ENCODE measurements at regions not wholly inside any gene's neighbourhood (a gene's known extent, or its start where the extent isn't known, plus 50 kb on each side); places are given as distances from the start of the nearest gene placed in this dataset.
"Not testable (repeated sequence)": the region's sequence is repeated elsewhere in the genome, so short reads cannot be mapped to it uniquely, and the experiment has no call there.

DNA sequence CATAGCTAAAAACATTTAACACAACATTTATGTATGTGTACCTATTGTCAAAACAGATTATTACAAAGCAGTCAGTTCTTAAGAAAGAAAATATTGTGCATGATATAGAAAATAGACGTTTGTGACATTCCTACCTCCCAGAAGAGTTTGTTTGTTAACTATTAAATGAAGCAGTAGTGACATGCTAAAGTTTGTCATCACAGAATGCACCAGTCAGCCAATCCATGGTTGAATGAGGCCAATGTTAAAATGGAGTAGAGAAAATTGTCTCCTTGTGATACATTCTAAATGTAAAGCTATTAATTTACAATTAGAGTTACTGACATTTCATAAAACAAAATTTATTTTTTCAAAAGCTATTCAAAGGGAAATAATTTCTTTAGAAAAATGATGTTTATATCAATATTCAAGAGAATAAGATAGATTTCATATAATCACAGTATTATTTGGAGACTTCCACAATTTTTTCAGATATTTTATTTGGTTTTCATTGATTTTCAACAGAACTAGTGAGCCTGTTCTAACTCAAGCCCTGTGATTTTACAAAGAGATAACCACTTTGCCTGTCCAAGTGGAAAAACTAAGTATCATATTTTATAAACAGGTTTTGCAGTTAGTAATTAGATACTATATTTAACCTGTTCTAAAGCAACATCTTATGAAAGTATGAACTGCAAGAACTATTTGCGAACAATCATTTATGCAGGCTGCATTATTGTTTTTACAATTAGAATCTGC, 176.8 kb downstream of the ISL1 start:
- no peak for DNase-seq (ENCODE audit: low spot score)

DNA sequence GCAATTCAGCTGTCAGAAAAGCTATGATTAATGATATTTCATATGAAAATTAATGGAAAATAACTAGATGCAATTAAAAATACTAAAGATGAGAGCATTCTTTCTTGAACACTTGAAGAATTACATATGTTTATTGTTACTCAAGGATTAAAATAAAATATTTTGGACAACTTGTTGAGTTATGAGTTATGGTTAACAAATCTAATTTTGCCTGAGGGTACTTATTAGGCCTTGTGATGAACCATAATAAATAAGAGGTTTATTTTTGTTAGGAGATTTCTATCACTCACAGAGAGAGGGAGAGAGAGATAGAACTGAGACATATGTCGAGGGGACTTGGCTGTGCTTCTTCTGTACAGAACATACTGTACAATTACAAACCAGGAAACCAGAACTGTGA, 183.7 kb downstream of the ISL1 start:
- DNase-seq (ENCODE audit: low spot score), result no peak

DNA sequence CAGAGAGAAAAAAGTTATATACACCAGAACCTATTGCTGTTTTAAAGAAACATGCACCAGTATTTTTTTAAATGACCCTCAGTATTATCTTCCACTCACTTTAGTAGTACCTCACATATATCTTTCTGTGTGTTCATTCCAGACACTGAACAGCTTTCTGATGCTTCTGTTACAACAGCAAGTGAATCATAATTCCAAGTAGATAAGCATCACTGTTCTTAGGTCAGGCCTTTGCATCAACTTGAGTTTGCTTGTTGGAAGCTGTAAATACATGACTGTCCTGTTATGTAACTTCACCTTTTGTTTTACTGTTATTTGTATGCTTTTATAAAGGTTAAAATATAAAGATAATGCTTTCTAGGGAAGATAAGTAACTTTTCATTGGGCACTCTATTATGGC, 184.4 kb downstream of the ISL1 start:
- no peak for DNase-seq (ENCODE audit: low spot score)

DNA sequence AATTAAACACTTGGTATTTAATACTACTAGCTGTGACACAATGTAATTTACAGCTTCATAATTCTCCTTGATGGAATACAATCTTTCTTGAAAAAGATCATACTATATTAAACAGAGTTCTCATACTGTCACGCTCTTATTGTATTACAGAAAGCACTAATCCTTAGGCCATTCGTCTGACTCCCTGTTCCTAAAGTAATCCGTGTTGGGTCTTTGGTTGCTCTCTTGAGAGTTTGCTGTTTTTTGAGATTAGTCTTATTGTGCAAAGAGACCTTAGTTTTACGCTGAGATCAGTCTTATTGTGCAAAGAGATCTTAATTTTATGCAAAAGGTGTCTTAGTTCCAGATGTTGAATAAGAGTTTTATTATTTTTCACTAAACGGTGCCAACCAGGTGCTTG, 190.6 kb downstream of the ISL1 start:
- DNase-seq (ENCODE audit: low spot score), result no peak

DNA sequence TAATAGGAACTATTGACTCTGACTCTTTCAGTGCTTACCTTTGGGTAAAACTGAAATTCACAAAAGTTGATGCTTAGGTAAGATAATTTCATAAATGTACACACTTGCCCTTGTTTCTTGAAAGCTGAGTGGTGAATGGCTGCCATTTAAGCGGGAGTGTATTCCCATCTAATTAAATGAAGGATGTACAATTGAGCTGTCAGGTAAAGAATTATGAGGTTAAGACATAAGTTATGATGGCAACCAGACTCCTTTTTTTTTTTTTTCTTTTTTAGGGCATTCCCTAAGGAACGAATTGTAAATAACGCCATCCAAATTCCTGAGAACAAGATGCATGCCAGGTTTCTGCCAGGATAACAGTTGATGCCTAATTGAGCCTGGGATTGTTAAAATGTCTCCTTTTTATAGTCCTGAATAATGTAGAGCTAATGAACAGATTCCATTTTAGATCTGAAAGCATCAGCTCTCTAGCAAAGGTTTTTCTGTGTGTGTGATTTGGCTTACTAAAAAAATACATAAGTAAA, 199.7 kb downstream of the ISL1 start:
- no peak for DNase-seq (ENCODE audit: low spot score)

DNA sequence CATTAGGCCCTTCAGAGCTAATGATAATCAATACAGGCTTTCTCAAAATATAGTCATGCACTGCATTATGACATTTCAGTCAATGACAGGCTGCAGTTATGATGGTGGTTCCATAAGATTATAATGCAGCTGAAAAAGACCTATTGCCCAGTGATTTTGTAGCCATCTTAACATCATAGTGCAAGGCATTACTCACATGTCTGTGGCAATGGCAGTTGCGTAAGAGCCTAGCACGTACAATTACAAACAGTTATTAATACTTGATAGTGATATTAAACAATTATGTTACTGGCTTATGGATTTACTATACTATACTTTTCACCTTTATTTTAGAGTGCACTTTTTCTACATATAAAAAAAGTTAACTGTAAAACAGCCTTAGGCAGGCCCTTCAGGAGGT, 214.8 kb downstream of the ISL1 start:
- DNase-seq (ENCODE audit: low spot score), result no peak

DNA sequence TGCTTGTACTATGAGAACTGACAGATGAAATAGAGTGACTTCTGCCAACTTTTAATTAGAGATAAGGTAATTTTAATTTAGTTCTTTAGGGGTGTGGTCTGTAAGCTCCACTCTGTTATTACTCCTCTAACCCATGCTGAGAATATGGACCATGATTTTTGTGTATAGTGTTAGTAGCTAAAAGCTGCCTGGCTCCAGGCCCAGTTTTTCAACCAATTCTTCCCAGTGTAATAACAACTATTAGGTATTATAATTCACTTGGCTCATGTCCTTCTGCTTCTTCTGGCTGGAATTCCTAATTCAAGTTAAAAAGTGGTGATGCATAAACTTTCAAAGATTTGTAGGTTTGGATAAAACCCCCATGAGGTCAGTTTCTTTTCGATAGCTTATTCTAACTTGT, 216.3 kb downstream of the ISL1 start:
- no peak for DNase-seq (ENCODE audit: low spot score)

DNA sequence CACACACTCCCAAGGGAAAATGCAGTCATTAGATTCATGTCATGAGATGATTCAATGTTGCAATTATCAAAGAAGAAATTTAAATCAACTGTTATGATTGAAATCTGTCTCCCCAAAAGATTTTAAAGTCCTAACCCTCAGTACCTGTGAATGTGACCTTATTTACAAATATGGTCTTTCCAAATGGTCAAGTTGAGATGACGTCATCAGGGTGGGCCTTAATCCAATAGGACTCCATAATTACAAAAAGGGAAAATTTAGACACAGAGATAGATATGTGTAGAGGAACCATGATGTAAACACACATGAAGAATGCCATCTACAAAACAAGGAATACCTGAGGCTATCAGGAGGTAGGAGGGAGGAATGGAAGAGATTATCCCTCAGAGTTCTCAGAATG, 221.1 kb downstream of the ISL1 start:
- no peak for DNase-seq (ENCODE audit: low spot score)

DNA sequence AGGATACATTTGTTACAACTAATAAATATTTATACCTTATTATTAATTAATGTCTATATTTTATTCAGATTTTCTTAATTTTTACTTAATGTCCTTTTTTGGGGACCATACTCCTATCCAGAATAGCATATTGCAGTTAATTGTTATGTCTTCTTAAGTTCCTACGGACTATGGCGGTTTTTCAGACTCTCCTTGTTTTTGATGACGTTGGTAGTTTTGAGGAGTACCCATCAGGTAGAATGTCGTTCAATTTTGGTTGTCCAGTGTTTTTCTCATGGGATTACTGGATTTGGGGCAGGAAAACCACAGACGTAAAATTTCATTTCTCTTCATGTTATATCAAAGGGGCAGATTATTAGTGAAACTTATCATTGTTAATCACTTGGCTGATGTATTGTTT, 223.7 kb downstream of the ISL1 start:
- DNase-seq (ENCODE audit: low spot score), result no peak

DNA sequence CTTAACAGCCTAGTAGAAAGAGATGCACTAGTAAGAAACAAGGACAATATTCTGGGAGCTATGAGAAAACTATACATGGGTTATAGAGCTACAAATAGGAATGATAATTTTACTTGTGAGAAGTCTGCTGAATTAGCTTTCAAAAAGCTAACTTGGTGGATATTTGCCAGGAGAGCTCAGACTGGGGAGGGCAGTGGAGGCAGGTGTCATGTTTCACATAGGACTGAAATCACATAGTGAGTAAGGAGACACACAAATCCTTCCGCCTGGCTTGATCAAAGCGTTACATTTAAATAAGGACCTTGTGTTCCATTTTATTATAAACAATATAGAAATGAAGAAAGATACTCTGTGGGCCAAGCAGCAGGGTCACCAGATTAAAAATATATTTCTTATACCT, 235.0 kb downstream of the ISL1 start:
- DNase-seq (ENCODE audit: low spot score), result no peak

DNA sequence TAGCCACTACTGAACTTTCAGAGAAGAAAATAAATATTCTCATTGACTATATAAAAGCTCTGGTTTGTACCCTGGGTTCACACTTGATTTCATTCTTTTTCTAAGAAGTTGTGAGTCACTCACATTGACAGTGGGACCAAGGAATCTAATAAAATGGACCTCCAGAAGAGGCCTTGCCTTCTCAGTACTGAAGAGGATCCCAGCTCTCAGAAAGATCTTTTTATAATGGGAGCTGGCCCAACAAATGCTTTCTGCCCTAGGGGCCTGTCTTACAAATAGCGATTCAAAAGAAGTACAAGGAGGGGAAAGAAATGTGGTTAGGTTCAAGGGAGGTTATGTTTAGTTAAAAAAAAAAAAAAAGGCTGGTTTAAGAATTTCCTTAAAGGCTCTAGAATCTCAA, 237.9 kb downstream of the ISL1 start:
- no peak for DNase-seq (ENCODE audit: low spot score)

DNA sequence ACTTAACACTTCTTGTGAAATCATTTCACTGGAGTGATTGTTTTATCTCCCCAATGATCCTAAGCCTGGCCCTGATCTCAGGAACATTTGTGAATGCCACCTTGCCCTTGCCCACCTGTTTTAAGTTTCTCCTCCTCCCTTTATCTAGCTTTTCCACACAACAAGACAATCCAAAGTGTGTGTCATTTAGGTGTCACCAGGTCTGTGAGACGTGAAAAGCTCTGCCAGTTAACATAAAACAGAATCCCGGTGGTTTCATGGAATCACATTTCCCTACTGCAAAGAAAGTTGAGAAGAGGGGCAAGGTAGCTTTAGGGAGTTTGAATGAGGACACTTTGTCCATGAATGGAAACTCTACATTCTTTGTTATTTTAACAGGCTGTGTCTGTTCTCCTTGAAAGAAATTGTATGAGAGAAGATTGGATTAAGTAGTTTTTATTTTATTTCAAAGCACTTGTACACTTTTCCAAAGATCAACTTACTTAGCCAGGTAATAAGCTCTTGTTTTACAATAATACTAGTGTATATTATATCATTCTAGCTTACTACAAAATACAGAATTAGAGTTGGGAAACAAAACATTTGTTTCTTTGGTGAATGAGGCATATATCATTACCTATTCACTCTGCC, 239.0 kb downstream of the ISL1 start:
- DNase-seq (ENCODE audit: low spot score), result no peak

DNA sequence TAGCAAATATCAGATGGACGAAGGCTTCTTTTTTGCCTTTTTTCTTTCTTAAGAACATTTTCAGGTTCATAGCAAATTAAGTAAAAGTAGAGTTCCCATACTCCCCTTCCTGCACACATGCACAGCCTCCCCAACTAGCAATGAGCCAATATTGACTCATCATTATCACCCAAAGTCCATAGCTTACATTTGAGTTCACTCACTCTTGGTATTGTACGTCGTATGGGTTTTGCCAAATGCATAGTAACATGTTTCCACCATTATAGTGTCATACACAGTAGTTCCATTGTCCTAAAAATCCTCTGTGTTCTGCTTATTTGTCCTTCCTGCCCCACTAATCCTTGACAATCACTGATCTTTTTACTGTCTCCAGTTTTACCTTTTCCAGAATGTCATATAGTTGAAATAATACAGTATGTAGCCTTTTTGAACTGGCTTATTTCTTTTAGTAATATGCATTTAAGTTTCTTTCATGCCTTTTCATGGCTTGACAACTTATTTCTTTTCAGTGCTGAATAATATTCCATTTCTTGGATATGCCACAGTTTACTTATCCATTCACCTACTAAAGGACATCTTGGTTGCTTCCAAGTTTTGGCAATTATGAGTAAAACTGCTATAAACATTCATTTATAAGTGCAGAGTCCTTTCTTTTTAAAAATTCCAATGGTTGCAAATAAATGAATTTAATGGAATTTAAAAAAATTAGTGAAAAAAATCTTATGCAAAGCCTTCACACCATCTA, 242.1 kb downstream of the ISL1 start:
- no peak for DNase-seq (ENCODE audit: low spot score)

DNA sequence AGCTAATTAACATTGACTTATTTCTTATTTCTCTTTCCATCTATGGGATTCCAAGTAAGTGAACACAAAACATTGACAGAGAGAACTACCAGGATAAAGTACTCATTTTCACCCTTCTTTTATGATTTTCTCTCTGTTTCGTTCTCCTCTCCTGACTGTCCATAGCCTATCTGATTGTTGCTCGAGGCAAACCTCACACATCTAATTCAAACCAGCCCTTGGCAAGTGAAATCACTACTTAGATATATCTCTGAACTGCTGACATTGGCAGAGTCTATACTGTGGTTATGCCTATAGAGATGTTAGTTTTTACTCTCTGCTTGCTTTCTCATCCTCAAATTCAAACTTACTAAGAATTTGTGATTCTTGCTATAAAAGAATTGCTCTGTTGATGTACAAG, 248.8 kb downstream of the ISL1 start:
- DNase-seq (ENCODE audit: low spot score), result no peak

DNA sequence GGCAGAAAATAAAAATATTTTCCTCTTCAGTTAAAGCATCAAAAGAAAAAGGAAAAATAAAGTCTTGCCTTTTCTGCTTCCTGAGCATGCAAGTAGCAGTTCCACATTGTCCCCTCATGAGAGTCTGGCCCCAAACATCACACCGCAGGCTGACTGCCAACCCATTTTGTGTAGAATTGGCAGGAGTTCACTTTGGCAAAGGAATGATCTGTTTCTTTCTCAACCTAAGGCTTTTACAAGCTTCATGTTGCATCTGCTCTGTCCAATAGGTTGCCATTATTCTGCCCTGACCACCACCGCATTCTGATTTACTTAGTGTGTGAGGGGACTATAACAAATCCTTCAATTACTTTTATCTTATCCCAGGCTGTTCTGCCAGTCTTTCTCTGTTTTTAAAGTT, 249.5 kb downstream of the ISL1 start:
- DNase-seq (ENCODE audit: low spot score), result no peak

DNA sequence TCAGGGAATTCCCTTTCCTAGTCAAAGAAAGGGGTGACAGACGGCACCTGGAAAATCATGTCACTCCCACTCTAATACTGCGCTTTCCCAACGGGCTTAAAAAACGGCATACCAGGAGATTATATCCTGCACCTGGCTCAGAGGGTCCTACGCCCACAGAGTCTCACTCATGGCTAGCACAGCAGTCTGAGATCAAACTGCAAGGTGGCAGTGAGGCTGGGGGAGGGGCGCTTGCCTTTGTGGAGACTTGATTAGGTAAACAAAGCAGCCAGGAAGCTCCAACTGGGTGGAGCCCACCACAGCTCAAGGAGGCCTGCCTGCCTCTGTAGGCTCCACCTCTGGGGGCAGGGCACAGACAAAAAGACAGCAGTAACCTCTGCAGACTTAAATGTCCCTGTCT, 253.7 kb downstream of the ISL1 start:
- DNase-seq (ENCODE audit: low spot score), result not testable (repeated sequence)

DNA sequence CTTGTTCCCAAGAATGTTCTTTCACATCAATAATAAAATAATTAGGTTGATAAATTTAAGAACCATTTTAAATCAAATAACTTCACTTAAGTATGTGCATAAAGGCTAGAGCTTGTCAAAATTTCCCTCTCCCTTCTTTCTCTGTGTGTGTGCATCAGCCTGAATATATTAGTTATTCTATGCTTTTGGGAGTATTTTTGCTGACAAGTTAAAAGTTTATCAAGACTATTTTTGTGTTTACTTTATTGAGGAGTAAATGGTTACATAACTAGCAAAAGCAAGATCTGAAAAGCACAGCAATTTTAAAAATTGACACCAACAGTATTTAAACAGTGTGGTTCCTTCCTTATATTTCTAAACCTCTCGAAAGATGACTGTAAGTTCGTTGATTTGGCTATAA, 261.7 kb downstream of the ISL1 start:
- DNase-seq (ENCODE audit: low spot score), result no peak

DNA sequence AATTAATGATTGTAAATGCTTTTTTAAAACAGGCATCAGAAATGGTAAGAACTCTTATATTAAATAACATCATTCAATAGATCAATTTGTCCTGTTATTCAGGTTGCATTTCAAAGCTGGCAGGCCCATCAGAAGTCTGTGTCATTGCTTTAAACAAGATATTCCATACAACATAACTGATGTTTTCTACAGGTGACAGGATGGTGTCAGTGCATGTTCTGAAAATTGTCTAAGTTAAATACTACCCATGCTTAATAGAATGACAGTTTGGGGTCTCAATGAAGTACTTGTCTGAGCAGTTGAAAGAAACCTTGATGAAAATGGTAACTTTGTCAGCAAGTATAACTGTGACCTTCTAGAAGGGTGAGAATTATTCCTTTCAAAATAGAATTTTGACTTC, 263.2 kb downstream of the ISL1 start:
- DNase-seq (ENCODE audit: low spot score), result no peak

DNA sequence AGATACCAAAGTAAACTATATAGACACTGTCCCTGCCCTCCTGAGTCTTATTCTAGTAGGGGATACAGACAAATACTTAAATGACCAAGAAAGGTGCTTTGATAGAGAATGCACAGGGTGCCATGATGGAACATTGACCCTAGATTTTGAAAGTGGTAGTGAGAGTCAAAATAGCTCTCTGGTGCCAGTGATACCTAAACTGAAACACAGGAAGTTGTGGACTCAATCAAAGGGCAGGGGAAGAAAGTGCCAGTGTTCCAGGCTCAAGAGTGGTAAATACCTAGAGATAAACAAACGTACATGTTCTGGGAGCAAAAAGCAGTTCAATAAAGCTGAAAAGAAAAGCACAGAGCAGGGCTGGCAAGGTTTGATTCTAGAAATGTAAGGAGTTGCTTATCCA, 267.6 kb downstream of the ISL1 start:
- DNase-seq (ENCODE audit: low spot score), result no peak

DNA sequence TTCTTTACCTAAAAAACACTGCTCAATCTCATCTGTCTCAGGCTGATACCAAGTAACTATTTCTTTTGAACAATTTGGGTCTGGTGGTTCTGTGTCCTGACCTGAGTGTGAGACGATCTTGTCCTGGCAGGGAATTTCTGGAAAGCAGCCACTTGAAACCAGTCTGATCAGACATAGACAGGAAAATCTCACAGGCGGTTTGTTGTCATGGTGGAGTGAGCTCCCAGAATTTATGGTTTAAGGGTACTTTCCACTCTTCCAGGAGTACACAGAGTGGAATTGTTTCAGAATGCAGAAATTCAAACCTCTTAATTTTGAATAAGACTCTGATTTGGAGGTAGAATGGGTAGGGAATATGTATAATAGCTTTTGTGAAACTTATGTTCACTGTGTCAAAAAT, 268.2 kb downstream of the ISL1 start:
- no peak for DNase-seq (ENCODE audit: low spot score)

DNA sequence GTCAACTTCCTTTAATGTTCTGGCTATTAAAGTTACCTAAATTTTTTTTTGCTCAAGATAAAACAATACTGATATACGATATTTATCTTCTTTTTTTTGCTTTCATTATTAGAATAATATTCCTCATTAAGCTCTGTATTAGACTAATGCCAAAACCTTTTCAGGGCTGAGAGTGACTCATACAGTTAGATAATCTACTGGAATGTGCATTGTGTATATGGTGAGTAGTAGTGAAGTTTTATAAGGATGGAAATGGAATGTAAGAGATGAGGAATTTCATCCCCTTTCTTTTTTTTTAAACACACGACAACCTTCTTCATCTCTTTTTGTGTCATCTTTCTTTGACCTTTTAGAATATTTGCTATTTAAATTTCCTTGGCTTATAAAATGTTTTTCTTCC, 268.6 kb downstream of the ISL1 start:
- DNase-seq (ENCODE audit: low spot score), result no peak

DNA sequence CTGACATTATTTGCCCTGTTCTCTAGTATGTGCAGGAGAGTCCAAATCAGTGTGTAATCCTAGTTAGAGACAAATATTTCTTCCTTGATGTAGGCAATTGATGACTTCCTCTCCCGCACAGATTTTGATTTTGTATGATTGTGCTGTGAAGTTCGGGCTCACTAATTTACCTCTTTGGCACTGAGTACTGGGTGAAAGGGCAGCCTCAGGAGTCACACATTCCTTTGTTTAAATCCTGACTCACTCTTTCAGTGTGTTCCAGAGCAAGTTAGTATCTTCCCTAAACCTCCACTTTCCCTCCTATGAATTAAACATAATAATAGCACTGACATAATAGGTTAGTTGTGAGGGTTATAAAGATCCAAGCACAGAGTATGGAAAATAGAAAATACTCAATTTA, 269.7 kb downstream of the ISL1 start:
- no peak for DNase-seq (ENCODE audit: low spot score)
